IMR-90 (cell line): ENCODE measurements at regions not wholly inside any gene's neighbourhood (a gene's known extent, or its start where the extent isn't known, plus 50 kb on each side); places are given as distances from the start of the nearest gene placed in this dataset.

ENCODE experiments used
- ATAC-seq: fragments of 200-7000 bp; cut with Tn5 transposase; 2 replicates; pipeline ENCODE4 v1.9.1; 2020; ENCODE audit warnings: low read depth, mild to moderate bottlenecking, moderate library complexity
- BruUV-seq: library from RNA; stranded (reverse); fragments of 400-500 nt; replicated peaks from 2 replicates; lab custom pipeline; 2021; lab: Mats Ljungman, UMichigan
- CTCF ChIA-PET: fragments of 300-600 bp; formaldehyde crosslinking; extraction: SDS; loops from one replicate; lab custom pipeline; 2021; ENCODE audit warnings: antibody characterized with exemption; lab: Yijun Ruan, JAX
- POLR2A ChIA-PET: fragments of 300-600 bp; sonication (Branson Sonifier 250); formaldehyde crosslinking; loops from one replicate; lab custom pipeline; 2022; ENCODE audit warnings: antibody characterized with exemption; ENCODE audit not compliant: unreplicated experiment; lab: Charles Lee
- DNase-seq: peaks from one replicate; pipeline ENCODE4 v3.0.0; 2013
- H2AFZ ChIP-seq: replicated peaks from 2 replicates; pipeline ENCODE3; 2013; ENCODE audit warnings: low read length, mild to moderate bottlenecking; ENCODE audit not compliant: poor library complexity
- H2AK5ac ChIP-seq: 2 replicates; pipeline ENCODE4 v1.6.1; 2013; ENCODE audit warnings: low read depth, low read length, inconsistent platforms
- H2AK9ac ChIP-seq: replicated peaks from 2 replicates; pipeline ENCODE3; 2013; ENCODE audit warnings: mild to moderate bottlenecking, low read depth, low read length, moderate library complexity; ENCODE audit not compliant: poor library complexity
- H2BK120ac ChIP-seq: 2 replicates; pipeline ENCODE4 v1.6.1; 2013; ENCODE audit warnings: low read depth, low read length, inconsistent platforms
- H2BK15ac ChIP-seq: 3 replicates; pipeline ENCODE4 v1.6.1; 2013; ENCODE audit warnings: low read depth, low read length, inconsistent platforms
- H2BK20ac ChIP-seq: 2 replicates; pipeline ENCODE4 v1.6.1; 2013; ENCODE audit warnings: low read depth, mild to moderate bottlenecking, inconsistent platforms, low read length, moderate library complexity
- H2BK5ac ChIP-seq: 2 replicates; pipeline ENCODE4 v1.6.1; 2013; ENCODE audit warnings: mild to moderate bottlenecking, low read depth, low read length, inconsistent platforms; ENCODE audit not compliant: poor library complexity, severe bottlenecking
- H3K14ac ChIP-seq: replicated peaks from 2 replicates; pipeline ENCODE4 v1.6.1; 2013; ENCODE audit warnings: low read depth, low read length, inconsistent platforms
- H3K18ac ChIP-seq: 2 replicates; pipeline ENCODE4 v1.6.1; 2013; ENCODE audit warnings: low read depth, low read length, control low read depth
- H3K23ac ChIP-seq: 2 replicates; pipeline ENCODE4 v1.6.1; 2013; ENCODE audit warnings: low read depth, low read length, inconsistent platforms
- H3K27ac ChIP-seq: 2 replicates; pipeline ENCODE4 v1.5.1; 2013; ENCODE audit warnings: mild to moderate bottlenecking, control low read depth, low read length; ENCODE audit not compliant: insufficient read depth
- H3K27me3 ChIP-seq: 2 replicates; pipeline ENCODE4 v1.6.1; 2013; ENCODE audit warnings: low read length; ENCODE audit not compliant: control insufficient read depth, insufficient read depth
- H3K36me3 ChIP-seq: 2 replicates; pipeline ENCODE4 v1.6.1; 2013; ENCODE audit warnings: low read length, mixed read lengths; ENCODE audit not compliant: control insufficient read depth, insufficient read depth
- H3K4ac ChIP-seq: 2 replicates; pipeline ENCODE4 v1.6.1; 2013; ENCODE audit warnings: low read depth, low read length, inconsistent platforms
- H3K4me1 ChIP-seq: 2 replicates; pipeline ENCODE4 v1.6.1; 2013; ENCODE audit warnings: low read length, mixed read lengths; ENCODE audit not compliant: control insufficient read depth, insufficient read depth
- H3K4me2 ChIP-seq: 2 replicates; pipeline ENCODE4 v1.6.1; 2013; ENCODE audit warnings: low read depth, mild to moderate bottlenecking, control low read depth, low read length, moderate library complexity
- H3K4me3 ChIP-seq: 2 replicates; pipeline ENCODE4 v1.5.1; 2013; ENCODE audit warnings: low read depth, mild to moderate bottlenecking, control low read depth, low read length, moderate library complexity; ENCODE audit not compliant: insufficient read depth
- H3K56ac ChIP-seq: 2 replicates; pipeline ENCODE4 v1.6.1; 2013; ENCODE audit warnings: low read length, inconsistent platforms; ENCODE audit not compliant: insufficient read depth; ENCODE audit errors: extremely low read depth
- H3K79me1 ChIP-seq, 2 experiments: 2 replicates each; pipeline ENCODE4 v1.6.1; 2013; ENCODE audit warnings: low read length in 2 of 2, inconsistent platforms in 1 of 2, low read depth in 1 of 2
- H3K9ac ChIP-seq: 2 replicates; pipeline ENCODE4 v1.6.1; 2013; ENCODE audit warnings: low read depth, low read length, control low read depth
- H3K9me1 ChIP-seq: 2 replicates; pipeline ENCODE4 v1.6.1; 2013; ENCODE audit warnings: low read length, inconsistent platforms; ENCODE audit not compliant: insufficient read depth
- H3K9me3 ChIP-seq: 2 replicates; pipeline ENCODE4 v1.6.1; 2013; ENCODE audit warnings: low read length; ENCODE audit not compliant: control insufficient read depth, insufficient read depth
- H4K20me1 ChIP-seq: 2 replicates; pipeline ENCODE4 v1.6.1; 2013; ENCODE audit warnings: low read length, inconsistent platforms; ENCODE audit not compliant: insufficient read depth
- H4K5ac ChIP-seq: 2 replicates; pipeline ENCODE4 v1.6.1; 2013; ENCODE audit warnings: mild to moderate bottlenecking, low read depth, low read length, control low read depth
- H4K8ac ChIP-seq, 2 experiments: 2 replicates each; pipeline ENCODE4 v1.6.1; 2013; ENCODE audit warnings: low read depth in 2 of 2, low read length in 2 of 2, control low read depth in 1 of 2, inconsistent platforms in 1 of 2
- H4K91ac ChIP-seq: 2 replicates; pipeline ENCODE4 v1.6.1; 2013; ENCODE audit warnings: low read depth, low read length, inconsistent platforms; ENCODE audit not compliant: insufficient read depth
- CEBPB ChIP-seq: IDR thresholded peaks from 2 replicates; pipeline ENCODE4 v1.6.1; 2012; ENCODE audit warnings: low read depth, low read length, improper control_type of control experiment
- ELK1 ChIP-seq: fragments of 150-350 bp; IDR thresholded peaks from 2 replicates; pipeline ENCODE4 v1.6.1; 2016; ENCODE audit warnings: low read depth, mild to moderate bottlenecking, low read length, moderate library complexity, borderline replicate concordance
- FOS ChIP-seq: fragments of 150-350 bp; IDR thresholded peaks from 2 replicates; pipeline ENCODE4 v1.6.1; 2016; ENCODE audit warnings: low read depth, low read length
- POLR2A ChIP-seq: IDR thresholded peaks from 2 replicates; pipeline ENCODE4 v1.6.1; 2012; ENCODE audit warnings: mild to moderate bottlenecking, low read depth, low read length
- RAD21 ChIP-seq: IDR thresholded peaks from 2 replicates; pipeline ENCODE4 v1.6.1; 2012; ENCODE audit warnings: low read length, improper control_type of control experiment
- RCOR1 ChIP-seq: IDR thresholded peaks from 2 replicates; pipeline ENCODE4 v1.6.1; 2012; ENCODE audit warnings: mild to moderate bottlenecking, low read length, improper control_type of control experiment; ENCODE audit not compliant: insufficient replicate concordance
- WGBS, 2 experiments: methylation state at CpG; one replicate each; pipeline versions ENCODE4 v1.1.5 to v1.1.7; 2013; ENCODE audit warnings: missing lambda C conversion rate in 2 of 2; ENCODE audit not compliant: insufficient read length in 1 of 2; ENCODE audit errors: extremely low coverage in 2 of 2; 5-methylcytosine and 5-hydroxymethylcytosine counted together
- dilution Hi-C: fragments of 300-500 bp; cut with HindIII; formaldehyde crosslinking; loops from one replicate; pipeline ENCODE4 v1.14.3; 2018; ENCODE audit warnings: low sequenced_read_pairs; ENCODE audit not compliant: unreplicated experiment
- in situ Hi-C: fragments of 300-500 bp; cut with MboI; formaldehyde crosslinking; loops from 3 replicates; pipeline ENCODE4 v1.14.3; 2019; ENCODE audit warnings: low sequenced_read_pairs, inconsistent platforms, mixed read lengths
- intact Hi-C: fragments of 100-400 bp; cut with micrococcal nuclease; formaldehyde crosslinking; loops from 2 replicates; pipeline ENCODE4 v1.10.0; 2022

GRCh38 chr10:131697476-131698128, 203.2 kb upstream of the PPP2R2D start:
- Histone ChIP-seq H4K8ac (no peak overlapping the region), H3K56ac (no peak overlapping the region), H3K36me3 (no peaks in the 10 kb centered on the region), H3K9me1 (no peaks in the 10 kb centered on the region), H3K27me3 (no peaks in the 10 kb centered on the region), H2BK20ac (no peak overlapping the region), H2BK15ac (no peak overlapping the region), H3K4me3 (no peak overlapping the region), H3K4ac (no peak overlapping the region), H3K79me1 (no peaks in the 10 kb centered on the region), H3K9me3 (peaks cover 66% of the 10 kb centered on the region), H3K4me2 (no peak overlapping the region), H3K27ac (no peak overlapping the region), H2AK9ac (no peak overlapping the region), H3K23ac (no peak overlapping the region), H2BK5ac (no peak overlapping the region), H3K18ac (no peak overlapping the region), H4K5ac (no peak overlapping the region), H4K20me1 (no peaks in the 10 kb centered on the region), H2AFZ (no peak overlapping the region), H4K91ac (no peak overlapping the region), H2AK5ac (no peak overlapping the region), H3K9ac (no peak overlapping the region), H3K14ac (no peak overlapping the region), H3K4me1 (no peaks in the 10 kb centered on the region), H2BK120ac (no peak overlapping the region)
- CTCF ChIA-PET: no interaction called here
- TF ChIP-seq CEBPB (no peak), RCOR1 (no peak), RAD21 (no peak), ELK1 (no peak), POLR2A (no peak), FOS (no peak)
- no TSS peak for BruUV-seq
- no peak for ATAC-seq
- 60% methylated on average over 2 of the region's 21 CpGs; no CpG with 5 or more reads in 1 of the 2 experiments for WGBS, 2 experiments
- in situ Hi-C loops (no loop called here), dilution Hi-C loops (no loop called here), intact Hi-C loops (no loop called here)
- POLR2A ChIA-PET: no interaction called here
- no peak for DNase-seq
